Kidney (tissue), 13 donors: ENCODE measurements at regions not wholly inside any gene's neighbourhood (a gene's known extent, or its start where the extent isn't known, plus 50 kb on each side); places are given as distances from the start of the nearest gene placed in this dataset.

Experiments
- DNase-seq, 5 donors: peaks; one replicate each; pipeline ENCODE4 v3.0.0-alpha.2; 2013 to 2020
- FAIRE-seq: peaks from 2 replicates; lab custom pipeline; 2012; peaks lifted over from hg19 to GRCh38; lab: Jason Lieb, UNC
- H3K27ac ChIP-seq, 2 donors: one replicate each; pipeline ENCODE4 v1.7.0; 2013; ENCODE audit warnings: low read depth in 2 of 2, low read length in 2 of 2, inconsistent platforms in 1 of 2
- H3K27me3 ChIP-seq: one replicate; pipeline ENCODE4 v1.7.1; 2013; ENCODE audit warnings: low read length, inconsistent platforms; ENCODE audit not compliant: control insufficient read depth, insufficient read depth
- H3K36me3 ChIP-seq, 3 donors: one replicate each; pipeline versions ENCODE4 v1.7.0 to v1.7.1; 2013; ENCODE audit warnings: low read length in 3 of 3, control low read depth in 1 of 3, inconsistent platforms in 1 of 3; ENCODE audit not compliant: insufficient read depth in 3 of 3, control insufficient read depth in 2 of 3
- H3K4me1 ChIP-seq, 3 donors: one replicate each; pipeline versions ENCODE4 v1.7.0 to v1.7.1; 2013; ENCODE audit warnings: low read length in 3 of 3, inconsistent platforms in 1 of 3, low read depth in 1 of 3; ENCODE audit not compliant: control insufficient read depth in 2 of 3, insufficient read depth in 2 of 3
- H3K4me3 ChIP-seq, 3 donors: one replicate each; pipeline versions ENCODE4 v1.7.0 to v1.8.1; 2013; ENCODE audit warnings: low read length in 3 of 3, control low read depth in 1 of 3, inconsistent platforms in 1 of 3
- H3K9ac ChIP-seq, 3 donors: one replicate each; pipeline versions ENCODE4 v1.7.0 to v1.7.1; 2013; ENCODE audit warnings: low read length in 3 of 3, control low read depth in 1 of 3, inconsistent platforms in 1 of 3
- H3K9me3 ChIP-seq, 3 donors: one replicate each; pipeline versions ENCODE4 v1.7.0 to v1.7.1; 2013; ENCODE audit warnings: low read length in 3 of 3, control low read depth in 1 of 3, inconsistent platforms in 1 of 3; ENCODE audit not compliant: control insufficient read depth in 2 of 3, insufficient read depth in 1 of 3
- CTCF ChIP-seq: IDR thresholded peaks from 3 replicates; pipeline ENCODE4 v1.5.1; 2012; ENCODE audit warnings: mild to moderate bottlenecking, moderate library complexity, borderline replicate concordance; ENCODE audit not compliant: insufficient read depth; ENCODE audit errors: extremely low read depth
- intact Hi-C: fragments of 100-400 bp; cut with DNase I; formaldehyde crosslinking; loops from one replicate; pipeline ENCODE4 v1.11.1; 2022
- donor health status: control.
- donor health status: control.
- donor health status: control.
- donor health status: control.
- donor health status: control.
- donor health status: DM: yes; HTN: yes; CAD: no.
- donor health status: Normal renal cell carcinoma (clear cell type).

GRCh38 chr2:190781604-190782198, 98.9 kb upstream of the GLS start:
- Histone ChIP-seq H3K36me3 (no peaks in the 10 kb centered on the region), H3K9me3 (peaks cover 0 to 12% (median 5%) of the 10 kb centered on the region in 3 donors), H3K9ac (no peak overlapping the region), H3K4me3 (no peak overlapping the region), H3K27ac (no peak overlapping the region), H3K4me1 (peaks cover 3% of the 10 kb centered on the region in 3 donors), H3K27me3 (no peaks in the 10 kb centered on the region)
- peak in 3 of 5 donors; percentile 44 to 67 (median 57) for DNase-seq
- intact Hi-C loops = no loop called here
- TF ChIP-seq CTCF = peak; percentile 60
- peak; percentile 87 for FAIRE-seq

GRCh38 chr2:190782264-190782663, 98.4 kb upstream of the GLS start:
- H3K27ac ChIP-seq = no peak overlapping the region
- no peak for FAIRE-seq

GRCh38 chr2:190783513-190784263, 96.9 kb upstream of the GLS start:
- Histone ChIP-seq H3K4me3 (no peak overlapping the region), H3K27me3 (no peaks in the 10 kb centered on the region), H3K4me1 (peaks cover 3 to 5% (median 5%) of the 10 kb centered on the region in 3 donors), H3K27ac (no peak overlapping the region), H3K9ac (no peak overlapping the region), H3K9me3 (peaks cover 0 to 12% (median 5%) of the 10 kb centered on the region in 3 donors), H3K36me3 (no peaks in the 10 kb centered on the region)
- DNase-seq = no peak
- intact Hi-C loops = no loop called here
- FAIRE-seq = no peak
- no peak for TF ChIP-seq CTCF

More at GRCh38 chr2:190782264-190782663, 98.4 kb upstream of the GLS start:
- no peak for TF ChIP-seq CTCF
- Histone ChIP-seq H3K9me3 (peaks cover 0 to 12% (median 5%) of the 10 kb centered on the region in 3 donors), H3K4me1 (peaks cover 3 to 5% (median 3%) of the 10 kb centered on the region in 3 donors), H3K36me3 (no peaks in the 10 kb centered on the region), H3K4me3 (no peak overlapping the region), H3K9ac (no peak overlapping the region), H3K27me3 (no peaks in the 10 kb centered on the region)
- no peak for DNase-seq
- intact Hi-C loops = no loop called here
